A673 (cell line): ENCODE measurements at regions not wholly inside any gene's neighbourhood (a gene's known extent, or its start where the extent isn't known, plus 50 kb on each side); places are given as distances from the start of the nearest gene placed in this dataset.

ENCODE experiments used
- BruUV-seq: library from RNA; stranded (reverse); fragments of 400-500 nt; replicated peaks from 2 replicates; lab custom pipeline; 2021; lab: Mats Ljungman, UMichigan
- CTCF ChIA-PET: fragments of 300-600 bp; sonication (Branson Sonifier 250); formaldehyde crosslinking; loops from one replicate; lab custom pipeline; 2022; ENCODE audit warnings: antibody characterized with exemption; lab: Charles Lee
- POLR2A ChIA-PET: fragments of 300-600 bp; sonication (Branson Sonifier 250); formaldehyde crosslinking; loops from one replicate; lab custom pipeline; 2022; ENCODE audit warnings: antibody characterized with exemption; ENCODE audit not compliant: low non-redundant PET; lab: Charles Lee
- DNase-seq: peaks from one replicate; pipeline ENCODE4 v3.0.0-alpha.2; 2015; ENCODE audit warnings: low spot score
- H3K27ac ChIP-seq: fragments of 200-600 bp; sonication (generic); 2 replicates; pipeline ENCODE4 v1.5.1; 2016; ENCODE audit warnings: mixed run types, low read depth, mild to moderate bottlenecking, mixed read lengths, antibody characterized with exemption, low read length; ENCODE audit not compliant: poor library complexity, severe bottlenecking
- H3K27me3 ChIP-seq: fragments of 200-600 bp; sonication (generic); replicated peaks from 2 replicates; pipeline ENCODE4 v1.6.1; 2017; ENCODE audit warnings: mixed run types, low read depth, mild to moderate bottlenecking, mixed read lengths, antibody characterized with exemption, low read length; ENCODE audit not compliant: insufficient read depth, poor library complexity
- H3K36me3 ChIP-seq: fragments of 200-600 bp; sonication (generic); 2 replicates; pipeline ENCODE4 v1.6.1; 2016; ENCODE audit warnings: mixed run types, mild to moderate bottlenecking, mixed read lengths, antibody characterized with exemption, low read length; ENCODE audit not compliant: insufficient read depth, poor library complexity, severe bottlenecking
- H3K4me1 ChIP-seq: fragments of 200-600 bp; sonication (generic); 2 replicates; pipeline ENCODE4 v1.6.1; 2017; ENCODE audit warnings: mixed run types, mild to moderate bottlenecking, mixed read lengths, antibody characterized with exemption, low read length; ENCODE audit not compliant: insufficient read depth, poor library complexity, severe bottlenecking
- H3K4me3 ChIP-seq: fragments of 200-600 bp; sonication (generic); 2 replicates; pipeline ENCODE4 v1.5.1; 2016; ENCODE audit warnings: low read depth, mixed run types, mild to moderate bottlenecking, mixed read lengths, low read length; ENCODE audit not compliant: poor library complexity, severe bottlenecking
- H3K9me3 ChIP-seq: fragments of 200-600 bp; sonication (generic); 2 replicates; pipeline ENCODE4 v1.6.1; 2016; ENCODE audit warnings: mixed run types, low read depth, mild to moderate bottlenecking, mixed read lengths, antibody characterized with exemption, low read length; ENCODE audit not compliant: poor library complexity, severe bottlenecking
- CTCF ChIP-seq: fragments of 300-800, 200-600 bp; sonication (generic); conservative IDR thresholded peaks from 2 replicates; pipeline ENCODE4 v1.5.1; 2017; ENCODE audit warnings: low read depth, mild to moderate bottlenecking, antibody characterized with exemption, low read length, moderate library complexity, mixed read lengths
- EZH2 ChIP-seq: fragments of 200-600 bp; sonication (generic); IDR thresholded peaks from 2 replicates; pipeline ENCODE4 v1.6.1; 2017; ENCODE audit warnings: borderline replicate concordance, low read depth, mild to moderate bottlenecking, mixed read lengths, antibody characterized with exemption, low read length; ENCODE audit not compliant: poor library complexity, severe bottlenecking
- intact Hi-C: fragments of 100-400 bp; cut with micrococcal nuclease; formaldehyde crosslinking; loops from one replicate; pipeline ENCODE4 v1.10.0; 2022; ENCODE audit not compliant: unreplicated experiment

DNA sequence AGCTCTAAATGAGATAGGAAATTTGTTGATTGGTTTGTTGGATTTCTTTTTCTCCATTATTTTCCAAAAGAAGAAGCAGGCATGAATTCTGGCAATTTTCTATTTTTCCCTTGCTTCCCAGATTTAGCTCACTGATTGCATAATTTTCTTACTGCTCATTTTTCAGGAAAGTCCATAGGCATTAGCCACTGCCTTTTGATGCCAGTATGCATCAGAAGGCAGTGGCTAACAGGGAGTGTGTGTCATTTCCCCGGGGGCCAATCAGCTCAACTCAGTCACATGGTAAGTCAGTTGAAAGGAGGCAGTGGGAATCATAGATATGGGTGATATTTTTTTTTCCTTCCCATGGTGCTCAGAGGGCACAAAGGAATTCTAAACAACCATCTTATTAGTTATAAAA is 156.7 kb downstream of the TRIML1 start:
- H3K4me1 ChIP-seq = no peaks in the 10 kb centered on the region
- BruUV-seq = no TSS peak
- peaks cover 72% of the 10 kb centered on the region for H3K27me3 ChIP-seq
- CTCF ChIA-PET = no interaction called here
- POLR2A ChIA-PET = no interaction called here
- H3K27ac ChIP-seq = no peak overlapping the region
- TF ChIP-seq CTCF (no peak), EZH2 (no peak)
- intact Hi-C loops = no loop called here
- DNase-seq = peak; percentile 14
- no peaks in the 10 kb centered on the region for H3K9me3 ChIP-seq
- H3K4me3 ChIP-seq = no peak overlapping the region
- no peaks in the 10 kb centered on the region for H3K36me3 ChIP-seq

DNA sequence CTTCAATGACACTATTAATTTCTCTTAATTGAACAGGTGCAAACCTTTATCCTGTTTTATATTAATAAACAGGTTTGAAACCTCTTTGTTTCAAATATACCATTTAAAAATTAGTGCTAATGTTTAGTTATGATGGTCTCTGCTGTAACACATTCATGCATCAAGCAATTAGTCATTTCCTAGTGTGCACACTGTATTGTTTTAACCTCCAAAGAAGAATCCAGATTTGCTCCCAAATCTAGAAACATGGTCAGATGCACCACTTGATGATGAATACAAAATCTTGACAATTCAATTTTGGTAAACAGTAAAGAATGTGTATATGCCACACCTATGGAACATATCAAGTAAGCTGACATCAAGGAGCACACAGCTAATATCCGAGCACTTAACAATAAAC is 157.1 kb downstream of the TRIML1 start:
- H3K4me1 ChIP-seq = no peaks in the 10 kb centered on the region
- intact Hi-C loops = no loop called here
- H3K9me3 ChIP-seq = no peaks in the 10 kb centered on the region
- no peak overlapping the region for H3K4me3 ChIP-seq
- no peak for TF ChIP-seq EZH2
- TF ChIP-seq CTCF = no peak
- H3K27me3 ChIP-seq = peaks cover 72% of the 10 kb centered on the region
- no peak overlapping the region for H3K27ac ChIP-seq
- BruUV-seq = no TSS peak
- ChIA-PET CTCF (no interaction called here), POLR2A (no interaction called here)
- no peak for DNase-seq
- H3K36me3 ChIP-seq = no peaks in the 10 kb centered on the region

- H3K36me3 ChIP-seq = no peaks in the 10 kb centered on the region
- H3K9me3 ChIP-seq = no peaks in the 10 kb centered on the region
- no peak overlapping the region for H3K4me3 ChIP-seq
- peaks cover 58% of the 10 kb centered on the region for H3K27me3 ChIP-seq
- TF ChIP-seq EZH2 (no peak), CTCF (no peak)
- CTCF ChIA-PET = no interaction called here
- no peak for DNase-seq
- intact Hi-C loops = no loop called here
- no TSS peak for BruUV-seq
- POLR2A ChIA-PET = no interaction called here
- no peaks in the 10 kb centered on the region for H3K4me1 ChIP-seq
- no peak overlapping the region for H3K27ac ChIP-seq
Observed at GRCh38 chr4:188297873-188298272, 158.6 kb downstream of the TRIML1 start.
